Ramos (cell line): ENCODE measurements at regions not wholly inside any gene's neighbourhood (a gene's known extent, or its start where the extent isn't known, plus 50 kb on each side); places are given as distances from the start of the nearest gene placed in this dataset.

Experiments
- in situ Hi-C: fragments of 300-500 bp; cut with MboI; formaldehyde crosslinking; loops from one replicate; pipeline ENCODE4 v1.14.3; 2022; ENCODE audit warnings: low sequenced_read_pairs; ENCODE audit not compliant: unreplicated experiment

DNA sequence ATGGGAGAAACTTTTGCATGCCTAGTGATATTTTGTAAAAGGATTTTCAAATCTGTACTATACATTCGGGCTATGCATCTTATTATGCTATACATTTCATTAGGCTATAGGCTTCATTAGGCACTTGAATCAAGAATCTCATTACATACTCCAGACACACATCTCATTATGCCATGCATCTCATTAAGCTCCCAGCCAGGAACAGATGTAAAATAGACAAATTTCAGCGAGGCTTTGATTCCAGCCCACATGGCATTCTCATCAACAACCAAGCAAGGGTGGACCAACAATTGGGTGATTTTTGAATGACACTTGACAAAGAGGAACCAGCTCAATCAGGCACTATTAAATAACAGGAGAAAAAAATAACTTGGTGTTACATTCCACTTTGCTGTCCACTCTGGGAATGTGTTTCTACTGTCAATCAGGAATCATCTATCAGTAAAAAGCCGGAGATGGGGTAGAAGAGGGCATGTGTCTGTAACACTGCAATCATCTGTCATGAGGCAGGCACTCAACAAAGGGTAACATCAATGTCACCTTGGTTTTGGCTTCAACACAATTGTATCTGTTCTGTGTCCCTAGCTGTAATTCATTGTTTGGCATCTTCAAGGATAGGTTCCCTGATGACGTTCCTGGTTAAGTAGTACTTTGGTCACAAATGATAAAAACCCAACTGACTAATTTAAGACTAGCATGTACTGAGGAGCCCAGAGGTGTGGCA, 498.6 kb downstream of the EPHA4 start:
- in situ Hi-C loops, result no loop called here

DNA sequence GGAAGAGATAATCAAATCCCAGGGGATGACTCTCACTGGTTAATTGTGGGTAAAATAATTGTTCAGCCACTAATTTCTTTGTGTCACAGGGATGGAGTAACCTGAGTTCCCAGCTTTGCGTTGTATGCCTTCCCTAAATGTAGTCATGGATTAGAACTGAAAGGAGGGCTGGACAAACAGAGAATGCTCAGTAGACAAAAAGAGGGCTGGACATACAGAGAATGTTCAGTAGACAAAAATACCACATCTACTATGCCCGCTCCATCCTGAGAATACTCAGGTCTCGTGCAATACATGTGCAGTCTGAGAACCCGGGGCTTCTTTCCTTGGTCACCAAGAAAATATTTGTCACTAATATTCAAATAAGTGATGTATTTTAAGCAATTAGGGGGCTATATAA, 497.9 kb downstream of the EPHA4 start:
- in situ Hi-C loops, result no loop called here

DNA sequence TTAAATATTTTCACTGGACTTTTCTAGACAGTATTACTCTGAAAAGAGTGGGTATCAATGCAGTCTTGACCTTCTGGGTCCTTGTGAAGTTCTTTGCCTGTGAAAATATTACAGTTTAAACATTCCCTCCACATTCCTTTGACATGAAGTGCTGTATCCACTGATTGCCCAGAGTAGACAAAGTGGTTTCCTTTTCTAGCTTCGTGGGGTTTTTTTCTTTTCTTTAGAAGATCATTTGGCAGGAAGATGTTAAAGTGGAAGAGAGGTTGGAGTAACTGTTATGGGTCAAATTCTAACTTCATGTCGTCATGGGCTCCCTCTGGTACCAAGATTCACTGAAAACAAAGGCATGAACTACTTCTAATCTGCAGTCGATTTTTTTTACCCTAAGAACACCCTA, 496.9 kb downstream of the EPHA4 start:
- in situ Hi-C loops, result no loop called here

DNA sequence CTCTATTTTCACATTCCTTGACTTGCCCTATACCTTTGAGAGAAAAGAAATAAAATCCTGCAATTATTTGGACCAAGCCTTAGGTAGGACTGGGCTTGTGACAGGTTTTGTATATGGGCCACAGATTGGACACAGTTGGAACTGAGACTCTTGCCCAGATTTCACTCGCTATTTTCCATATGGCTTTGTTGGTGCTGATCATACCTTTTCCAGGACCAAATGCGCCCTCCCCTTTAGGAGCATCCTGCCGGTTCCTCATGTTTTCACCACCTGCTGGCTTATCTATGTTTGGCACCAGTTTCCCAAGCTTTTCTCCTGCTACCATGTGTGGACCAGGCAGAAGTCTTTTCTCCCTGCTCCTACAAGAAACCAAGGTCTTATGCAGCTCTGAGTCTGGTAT, 494.9 kb downstream of the EPHA4 start:
- in situ Hi-C loops, result no loop called here

DNA sequence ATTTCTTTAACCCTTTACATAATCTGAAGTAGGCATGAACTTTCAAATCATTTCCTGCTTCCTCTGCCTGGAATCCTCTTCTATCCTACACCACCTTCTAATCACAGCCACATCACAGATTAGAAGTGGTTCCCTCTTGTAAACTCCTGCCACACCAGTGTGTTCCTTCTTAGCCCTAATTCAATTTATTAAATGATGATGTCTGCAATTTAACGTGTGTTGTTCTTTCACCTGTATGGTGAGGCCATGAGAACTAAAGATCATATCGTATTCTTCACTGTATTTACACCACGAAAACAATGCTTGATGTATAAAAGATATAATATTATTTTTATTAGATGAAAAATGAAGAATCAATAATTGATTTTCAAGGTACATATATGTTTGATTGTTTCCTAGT, 494.3 kb downstream of the EPHA4 start:
- in situ Hi-C loops, result no loop called here

DNA sequence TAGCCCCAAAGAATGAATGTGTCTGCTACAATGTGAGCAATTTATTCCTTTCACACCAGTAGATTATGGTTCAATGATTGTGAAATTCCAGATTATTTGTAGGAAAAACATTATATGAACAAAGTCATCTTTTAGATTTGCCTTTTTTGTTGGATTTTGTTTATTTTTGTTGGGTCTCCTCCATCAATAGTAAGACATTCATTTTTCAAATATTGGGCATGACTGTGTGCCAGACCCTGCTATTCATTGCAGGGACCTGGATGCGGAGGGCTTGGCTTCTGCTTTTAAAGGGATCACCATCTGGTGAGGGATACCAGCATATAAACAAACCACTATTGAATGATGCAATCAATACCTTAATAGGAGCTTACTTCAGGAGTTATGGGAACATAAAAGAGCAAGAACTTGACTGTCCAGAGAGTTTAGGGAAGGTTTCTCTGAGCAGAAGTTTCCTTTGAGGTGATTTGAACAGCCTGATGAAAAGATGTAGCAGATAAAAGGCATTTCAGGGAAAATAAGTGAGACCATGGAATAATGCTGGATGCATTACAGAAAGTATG, 486.7 kb downstream of the EPHA4 start:
- in situ Hi-C loops, result no loop called here

DNA sequence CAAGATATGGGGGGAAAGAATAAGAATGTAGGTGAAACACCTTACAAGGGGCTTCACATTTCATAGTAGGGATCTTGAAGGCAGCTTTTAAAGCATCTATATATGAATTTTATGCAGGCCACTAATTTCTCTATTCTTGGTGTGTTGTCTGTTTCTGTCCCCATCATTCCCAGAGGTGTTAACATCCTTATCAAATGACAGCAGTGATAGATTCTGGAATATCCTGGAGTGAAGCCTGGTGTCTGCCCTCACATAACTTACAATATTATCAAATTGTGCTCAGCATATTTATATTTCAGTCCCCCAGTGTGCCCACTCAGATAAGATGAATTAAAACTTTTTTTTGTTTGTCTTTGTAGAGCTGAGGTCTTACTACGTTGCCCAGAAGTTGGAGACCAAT, 486.2 kb downstream of the EPHA4 start:
- in situ Hi-C loops, result no loop called here

DNA sequence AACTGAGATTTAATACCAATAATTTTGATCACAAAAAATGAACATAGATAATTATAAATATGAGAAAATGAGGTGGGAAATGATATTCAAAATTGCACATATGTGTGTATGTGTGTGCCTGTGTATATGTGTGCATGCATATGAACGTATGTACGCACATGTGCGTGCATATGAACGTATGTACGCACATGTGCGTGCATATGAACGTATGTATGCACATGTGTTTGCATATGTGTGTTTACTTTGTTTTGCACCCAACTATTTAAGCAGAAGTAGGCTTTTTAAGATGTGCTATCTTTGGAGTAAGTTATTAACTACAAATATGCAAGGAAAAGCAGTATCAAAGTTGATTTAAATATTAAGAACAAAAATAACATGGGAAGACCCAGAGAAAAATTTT, 484.3 kb downstream of the EPHA4 start:
- in situ Hi-C loops, result no loop called here

DNA sequence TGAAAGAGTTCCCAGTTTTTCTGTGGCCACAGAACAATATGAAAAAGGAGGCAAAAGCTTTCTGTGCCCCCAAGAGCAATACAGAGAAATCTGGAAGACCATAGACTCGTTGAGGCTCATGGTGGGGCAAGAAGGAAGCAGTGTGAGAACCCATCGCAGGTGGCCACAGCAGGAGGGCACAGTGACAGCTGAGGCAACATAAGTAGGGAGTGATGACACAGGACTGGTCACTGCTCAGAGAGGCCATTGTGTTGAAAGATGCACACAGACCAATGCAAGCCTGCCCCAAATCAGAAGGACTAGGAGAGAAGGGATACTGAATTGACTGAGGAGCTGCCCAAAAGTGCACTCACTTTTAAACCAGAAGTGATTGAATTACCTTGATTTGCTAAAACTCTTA, 483.6 kb downstream of the EPHA4 start:
- in situ Hi-C loops, result no loop called here

DNA sequence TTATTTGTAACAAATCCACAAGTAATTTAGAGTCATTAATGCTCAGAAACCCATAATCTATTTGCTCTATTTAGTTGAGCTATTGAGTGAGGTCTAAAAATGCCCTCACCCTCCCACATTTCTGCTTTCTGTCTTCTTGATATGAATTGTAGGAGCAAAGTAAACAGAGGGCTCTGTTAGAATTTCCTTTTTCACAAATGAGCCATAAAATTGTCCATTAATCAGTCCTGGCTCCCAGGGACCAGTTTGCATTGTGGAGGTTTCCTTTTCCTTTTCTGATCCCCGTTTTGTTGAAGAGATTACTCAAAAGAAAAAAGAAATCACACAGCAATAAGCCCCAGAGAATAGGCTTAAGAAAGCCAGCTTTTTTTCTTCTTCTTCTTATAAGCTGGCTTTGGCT, 476.7 kb downstream of the EPHA4 start:
- in situ Hi-C loops, result no loop called here

DNA sequence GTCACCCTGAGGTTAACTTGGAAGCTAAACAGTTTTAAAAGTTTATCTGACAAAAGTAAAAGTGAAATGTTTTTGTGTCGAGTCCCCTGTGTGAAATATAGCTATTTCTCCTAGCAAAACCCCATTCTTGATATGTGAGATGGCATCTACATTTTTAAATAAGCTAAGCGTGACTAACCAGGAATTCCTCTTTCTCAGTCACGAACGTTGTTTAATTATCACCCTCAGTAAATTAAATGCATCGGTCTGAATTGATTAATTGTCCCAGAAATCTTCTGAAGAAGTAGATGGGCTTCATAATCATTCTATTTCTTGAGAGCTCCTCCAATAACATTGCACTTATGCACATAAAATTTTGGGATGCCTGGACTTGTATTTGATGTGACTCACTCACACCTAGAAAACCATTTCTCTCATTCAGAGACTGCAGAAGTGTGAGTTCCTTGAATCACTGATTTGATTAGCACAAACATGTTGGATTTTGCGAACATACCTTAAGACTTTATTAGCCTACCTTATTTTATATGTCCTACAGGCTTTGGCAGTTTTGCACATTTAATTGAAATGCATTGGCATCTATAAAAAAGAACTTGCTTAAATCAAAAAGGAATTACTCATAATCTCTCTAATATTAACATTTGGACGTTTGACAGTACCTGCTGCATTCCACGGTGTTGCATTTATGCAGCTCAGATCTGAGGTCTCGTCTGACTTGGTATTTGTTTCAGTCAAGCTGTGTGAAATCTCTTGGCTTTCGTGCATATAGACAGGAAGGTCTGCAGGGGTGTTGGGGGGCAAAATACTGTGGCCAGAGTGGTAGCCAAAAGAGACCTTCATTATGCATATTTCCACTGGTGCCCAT, 475.2 kb downstream of the EPHA4 start:
- in situ Hi-C loops, result no loop called here

DNA sequence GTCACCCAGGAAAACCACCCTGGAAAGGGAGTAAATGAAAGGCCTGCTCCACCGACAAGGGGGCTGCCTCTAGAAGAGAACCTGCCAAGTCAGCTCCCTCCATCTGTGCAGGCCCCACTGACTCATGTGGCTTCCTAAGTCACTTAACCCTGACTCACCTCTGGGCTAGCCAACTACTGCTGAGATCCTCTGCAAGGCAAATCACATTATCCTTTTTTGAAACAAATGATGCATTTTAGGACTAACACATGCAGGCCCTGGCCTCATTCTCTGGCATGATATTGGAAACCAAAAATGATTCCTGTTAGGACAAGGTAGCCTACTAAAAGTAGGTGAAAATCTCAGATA, 474.6 kb downstream of the EPHA4 start:
- in situ Hi-C loops, result no loop called here

DNA sequence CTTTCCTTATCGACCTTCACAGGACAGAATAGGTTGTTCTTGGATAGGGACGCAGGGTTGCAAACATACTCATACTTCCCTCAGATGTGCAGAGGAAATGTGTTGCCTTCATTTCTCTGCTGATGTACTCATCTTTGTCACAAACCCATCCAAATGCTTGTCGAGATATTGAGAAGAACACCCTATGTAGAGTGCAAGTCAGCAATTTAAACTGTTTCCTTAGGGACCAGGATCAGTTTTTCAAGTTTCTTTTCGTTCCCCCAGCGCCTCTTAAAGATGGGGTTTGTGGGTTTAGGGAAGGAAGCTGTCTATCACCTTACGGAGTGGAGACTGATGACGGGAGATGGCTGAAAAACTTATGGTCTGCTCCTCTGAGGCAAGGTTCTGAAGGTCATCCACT, 474.2 kb downstream of the EPHA4 start:
- in situ Hi-C loops, result no loop called here

DNA sequence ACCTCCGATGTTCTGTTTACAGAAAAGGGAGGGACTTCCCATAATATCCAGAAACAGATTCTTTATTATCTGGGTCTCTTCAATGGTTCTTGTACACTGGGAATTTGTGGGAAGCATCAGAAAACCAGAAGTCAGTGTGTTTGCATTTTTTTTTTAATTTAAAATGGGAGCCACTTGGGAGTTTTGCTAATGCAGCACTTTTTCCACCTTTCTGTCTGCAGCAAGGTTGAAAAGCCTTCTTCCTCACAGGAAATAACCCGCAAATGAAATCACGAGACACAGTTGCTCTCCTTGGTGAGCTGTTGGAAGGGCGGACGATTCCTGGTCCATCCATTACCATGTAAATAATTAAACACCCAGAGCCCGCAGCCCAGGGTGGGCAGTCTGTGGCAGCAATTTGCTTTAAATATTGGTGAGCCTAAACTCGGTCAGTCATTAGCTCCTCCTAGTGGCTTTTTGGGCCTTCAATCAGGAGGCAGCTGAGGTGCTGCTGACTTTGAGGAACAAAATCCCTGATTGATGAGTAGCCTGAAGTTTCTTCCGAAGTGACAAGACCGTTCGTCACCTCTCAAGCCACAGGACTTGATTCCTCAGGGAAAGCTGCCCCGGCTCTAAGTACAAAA, 471.5 kb downstream of the EPHA4 start:
- in situ Hi-C loops, result no loop called here

DNA sequence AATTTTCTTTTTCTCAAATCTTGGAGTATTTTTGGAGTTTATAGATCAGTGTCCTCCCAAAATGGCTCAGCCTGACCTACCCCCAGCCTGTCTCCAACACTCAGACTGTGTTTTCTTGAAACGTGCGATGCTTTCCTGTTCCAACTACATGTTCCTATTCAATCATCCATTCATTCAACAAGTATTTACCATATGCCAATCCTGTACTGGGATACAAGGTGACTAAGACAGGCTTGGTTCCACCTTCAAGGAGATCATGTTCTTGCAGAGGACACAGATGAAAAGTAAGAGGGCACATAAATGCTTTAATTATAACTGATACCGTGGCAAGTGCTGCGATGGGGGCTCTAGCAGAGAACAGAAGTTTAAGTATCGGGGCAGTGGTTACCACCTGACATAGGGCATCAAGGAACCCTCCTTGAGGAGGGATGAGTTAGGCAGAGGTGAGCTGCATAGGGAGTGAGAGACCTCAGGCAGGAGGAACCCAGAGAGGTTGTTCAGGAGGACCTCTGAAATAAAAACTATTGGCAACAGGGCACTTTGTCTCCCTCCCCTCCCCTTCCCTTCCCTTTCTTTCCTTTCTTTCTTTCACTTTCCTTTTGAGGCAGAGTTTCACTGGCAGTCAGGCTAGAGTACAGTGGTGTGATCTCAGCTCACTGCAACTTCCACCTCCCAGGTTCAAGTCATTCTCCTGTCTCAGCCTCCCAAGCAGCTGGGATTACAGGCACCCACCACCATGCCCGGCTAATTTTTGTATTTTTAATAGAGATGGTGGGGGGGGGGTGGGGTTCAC, 469.0 kb downstream of the EPHA4 start:
- in situ Hi-C loops, result no loop called here

DNA sequence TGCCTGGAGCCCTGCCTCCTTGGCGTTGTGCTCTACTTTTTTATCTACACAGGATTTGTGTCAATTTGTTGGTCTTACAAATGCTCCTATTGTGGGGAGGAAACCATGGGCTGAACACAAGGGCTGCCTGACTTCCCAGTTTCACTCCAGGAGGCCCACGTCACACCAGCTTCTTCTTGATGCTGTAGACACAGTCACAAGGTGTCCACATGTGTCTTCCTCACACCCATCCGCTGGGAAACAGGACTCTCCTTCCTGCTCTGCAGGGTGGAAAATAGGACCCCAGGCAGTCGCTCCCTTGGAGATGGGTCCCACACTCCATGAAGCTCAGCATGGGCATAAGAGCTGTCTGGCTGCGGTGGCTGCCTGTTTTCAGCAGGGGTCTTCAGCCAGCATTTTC, 468.2 kb downstream of the EPHA4 start:
- in situ Hi-C loops, result no loop called here

DNA sequence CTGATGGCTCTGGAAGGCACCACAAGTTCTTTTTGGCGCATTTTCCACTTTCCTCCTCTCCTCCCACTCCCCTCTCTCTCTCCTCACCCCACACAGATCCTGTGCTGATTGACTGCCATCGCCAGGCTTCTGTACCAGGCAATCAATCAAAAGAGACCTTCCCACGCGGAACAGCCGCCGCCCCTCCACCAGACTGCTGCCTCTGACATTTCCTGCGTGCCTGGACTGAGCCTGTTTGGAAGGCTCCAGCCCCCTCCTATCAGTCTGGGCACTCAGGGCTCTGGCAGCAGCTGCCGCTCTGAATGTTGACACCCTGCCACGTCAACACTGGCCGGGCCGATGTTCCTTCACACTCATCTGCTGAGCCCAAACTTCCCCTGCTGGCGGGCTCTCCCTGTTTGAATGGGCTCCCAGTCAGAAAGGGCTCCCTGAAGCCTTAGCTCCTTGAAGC, 467.7 kb downstream of the EPHA4 start:
- in situ Hi-C loops, result no loop called here

DNA sequence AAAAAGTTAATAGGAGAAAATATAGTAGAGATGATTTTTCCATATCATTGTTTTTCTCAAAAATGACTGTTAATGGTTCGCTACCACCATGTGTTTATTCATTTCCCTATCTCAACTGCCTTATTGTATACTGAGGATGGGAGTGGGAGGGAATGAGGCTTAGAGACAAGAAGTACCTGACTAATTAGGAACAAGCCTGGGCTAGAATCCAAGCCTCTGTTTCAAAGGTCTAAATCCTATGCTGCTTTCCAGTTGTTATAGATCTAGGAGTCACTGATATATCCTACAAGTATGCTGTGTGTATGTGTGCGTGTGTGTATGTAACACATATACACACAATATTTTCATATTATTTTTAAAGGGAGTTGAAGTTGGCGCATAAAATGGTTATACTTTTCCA, 465.9 kb downstream of the EPHA4 start:
- in situ Hi-C loops, result no loop called here

DNA sequence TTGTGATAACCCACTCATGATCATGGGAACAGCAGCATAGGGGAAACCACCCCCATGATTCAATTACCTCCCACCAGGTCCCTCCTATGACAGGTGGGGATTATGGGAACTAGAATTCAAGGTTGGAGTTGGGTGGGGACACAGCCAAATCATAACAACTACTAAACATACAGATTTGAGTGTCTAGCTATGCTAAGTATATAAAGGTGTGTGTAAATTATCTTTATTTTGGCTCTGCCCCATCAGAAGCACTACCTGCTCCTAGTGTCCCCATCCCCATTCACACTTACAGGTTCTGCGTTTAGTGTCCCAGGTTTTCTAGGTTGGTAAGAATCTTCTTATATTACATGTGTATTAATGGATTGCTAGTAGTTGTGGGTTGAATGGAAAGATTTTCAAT, 464.7 kb downstream of the EPHA4 start:
- in situ Hi-C loops, result no loop called here

DNA sequence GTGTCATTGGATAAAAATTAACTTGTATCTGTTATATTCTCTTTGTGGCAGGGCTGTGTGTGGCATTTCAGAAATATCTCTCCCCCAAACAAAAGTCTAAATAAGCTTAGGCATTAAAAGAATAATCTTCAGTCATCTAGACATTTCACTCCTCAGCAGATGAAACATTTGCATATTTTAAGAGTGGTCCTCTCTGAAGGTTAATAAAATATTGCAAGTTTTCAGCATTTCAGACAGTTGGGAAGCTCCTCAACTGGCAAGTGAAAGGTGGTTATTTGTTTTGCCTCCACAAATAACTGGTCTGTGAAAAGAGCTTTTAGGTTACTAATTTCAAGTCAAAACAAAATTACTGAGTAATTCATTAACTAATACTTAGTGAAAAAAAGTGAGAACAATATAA, 462.6 kb downstream of the EPHA4 start:
- in situ Hi-C loops, result no loop called here
